ENCODE measurements at regions not wholly inside any gene's neighbourhood (a gene's known extent, or its start where the extent isn't known, plus 50 kb on each side); places are given as distances from the start of the nearest gene placed in this dataset.

DNA sequence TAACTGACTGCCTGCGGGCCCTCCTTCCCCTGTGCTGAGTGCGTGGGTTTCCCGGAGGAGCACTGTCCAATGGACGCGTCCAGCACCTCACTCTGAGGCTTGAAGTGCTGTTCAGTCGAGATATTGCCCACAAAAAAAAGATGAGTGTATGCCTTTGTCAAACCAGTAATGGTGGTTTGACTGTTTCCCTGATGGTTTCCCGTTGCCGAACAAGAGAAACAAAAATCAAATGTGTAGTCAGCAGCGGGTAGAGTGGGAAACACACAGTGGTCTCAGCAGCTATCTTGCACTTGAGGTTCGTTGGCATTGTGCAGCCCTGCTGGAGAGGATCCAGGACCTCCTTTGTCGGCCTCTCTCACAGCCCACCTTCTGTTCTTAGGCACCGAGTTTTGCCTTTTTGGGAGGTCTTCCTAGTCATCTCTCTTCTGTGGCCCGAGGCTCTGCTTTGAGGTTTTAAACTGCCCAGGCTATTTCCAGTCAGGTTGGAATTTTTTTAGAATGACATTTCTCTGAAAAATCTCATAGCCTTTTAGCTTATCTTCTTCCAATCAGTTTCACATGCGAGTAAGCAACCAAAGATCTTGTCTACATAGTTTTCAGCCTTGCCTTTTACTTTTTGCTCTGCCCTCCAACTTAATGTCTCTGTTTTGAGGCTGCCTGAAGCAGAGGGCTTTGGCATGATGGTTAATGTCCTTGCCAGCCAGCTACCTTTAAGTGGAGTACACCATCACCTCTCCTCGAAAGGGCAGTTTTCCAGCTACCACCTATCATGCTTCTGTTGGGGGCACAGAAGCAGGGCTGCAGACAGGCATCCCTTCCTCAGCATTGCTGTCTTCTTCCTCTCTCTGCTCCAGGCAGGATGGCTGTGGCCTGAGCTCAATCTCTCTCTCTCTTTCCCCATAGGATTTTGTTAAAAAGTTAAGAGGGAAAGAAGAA is 132.3 kb downstream of the URB2 start (continued):
- TF ChIP-seq, protein P1, sequence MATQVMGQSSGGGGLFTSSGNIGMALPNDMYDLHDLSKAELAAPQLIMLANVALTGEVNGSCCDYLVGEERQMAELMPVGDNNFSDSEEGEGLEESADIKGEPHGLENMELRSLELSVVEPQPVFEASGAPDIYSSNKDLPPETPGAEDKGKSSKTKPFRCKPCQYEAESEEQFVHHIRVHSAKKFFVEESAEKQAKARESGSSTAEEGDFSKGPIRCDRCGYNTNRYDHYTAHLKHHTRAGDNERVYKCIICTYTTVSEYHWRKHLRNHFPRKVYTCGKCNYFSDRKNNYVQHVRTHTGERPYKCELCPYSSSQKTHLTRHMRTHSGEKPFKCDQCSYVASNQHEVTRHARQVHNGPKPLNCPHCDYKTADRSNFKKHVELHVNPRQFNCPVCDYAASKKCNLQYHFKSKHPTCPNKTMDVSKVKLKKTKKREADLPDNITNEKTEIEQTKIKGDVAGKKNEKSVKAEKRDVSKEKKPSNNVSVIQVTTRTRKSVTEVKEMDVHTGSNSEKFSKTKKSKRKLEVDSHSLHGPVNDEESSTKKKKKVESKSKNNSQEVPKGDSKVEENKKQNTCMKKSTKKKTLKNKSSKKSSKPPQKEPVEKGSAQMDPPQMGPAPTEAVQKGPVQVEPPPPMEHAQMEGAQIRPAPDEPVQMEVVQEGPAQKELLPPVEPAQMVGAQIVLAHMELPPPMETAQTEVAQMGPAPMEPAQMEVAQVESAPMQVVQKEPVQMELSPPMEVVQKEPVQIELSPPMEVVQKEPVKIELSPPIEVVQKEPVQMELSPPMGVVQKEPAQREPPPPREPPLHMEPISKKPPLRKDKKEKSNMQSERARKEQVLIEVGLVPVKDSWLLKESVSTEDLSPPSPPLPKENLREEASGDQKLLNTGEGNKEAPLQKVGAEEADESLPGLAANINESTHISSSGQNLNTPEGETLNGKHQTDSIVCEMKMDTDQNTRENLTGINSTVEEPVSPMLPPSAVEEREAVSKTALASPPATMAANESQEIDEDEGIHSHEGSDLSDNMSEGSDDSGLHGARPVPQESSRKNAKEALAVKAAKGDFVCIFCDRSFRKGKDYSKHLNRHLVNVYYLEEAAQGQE (IDR thresholded peaks at IDR 0.05), result no peak
- no peak for TF ChIP-seq EGR1 (IDR thresholded peaks at IDR 0.05; ENCODE audit: low read depth in 2 of 2)
- TF ChIP-seq, protein P2, sequence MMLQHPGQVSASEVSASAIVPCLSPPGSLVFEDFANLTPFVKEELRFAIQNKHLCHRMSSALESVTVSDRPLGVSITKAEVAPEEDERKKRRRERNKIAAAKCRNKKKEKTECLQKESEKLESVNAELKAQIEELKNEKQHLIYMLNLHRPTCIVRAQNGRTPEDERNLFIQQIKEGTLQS (IDR thresholded peaks at IDR 0.05), result no peak
- TF ChIP-seq, protein P3, sequence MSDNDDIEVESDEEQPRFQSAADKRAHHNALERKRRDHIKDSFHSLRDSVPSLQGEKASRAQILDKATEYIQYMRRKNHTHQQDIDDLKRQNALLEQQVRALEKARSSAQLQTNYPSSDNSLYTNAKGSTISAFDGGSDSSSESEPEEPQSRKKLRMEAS (IDR thresholded peaks at IDR 0.05), result no peak
- TF ChIP-seq JUND (IDR thresholded peaks at IDR 0.05), result no peak
- no peak for TF ChIP-seq RXRA (IDR thresholded peaks at IDR 0.05)

DNA sequence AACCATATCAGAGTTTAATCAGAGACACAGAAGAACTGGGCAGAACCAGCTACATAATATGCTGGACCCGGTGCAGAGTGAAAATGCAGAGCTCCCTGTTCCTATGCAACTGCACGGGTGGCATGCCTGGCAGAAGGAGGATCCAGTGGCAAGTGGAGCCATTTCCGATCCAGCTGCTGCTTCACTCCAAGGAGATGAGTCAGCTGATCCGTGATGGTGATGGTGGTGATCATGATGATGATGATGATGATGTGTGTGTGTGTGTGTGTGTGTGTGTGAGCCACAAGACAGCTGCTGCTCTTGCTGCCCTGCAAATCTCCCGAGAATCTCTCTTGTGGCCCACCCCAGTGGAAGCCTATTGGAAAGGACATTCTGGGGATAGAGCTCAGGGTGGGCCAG is 133.0 kb downstream of the URB2 start:
- DNase-seq (ENCODE audit: low spot score), result no peak
- H3K27ac ChIP-seq (ENCODE audit: low read depth in 1 of 2, low read length in 2 of 2), result no peak overlapping the region
- no peaks in the 10 kb centered on the region for H3K4me1 ChIP-seq (ENCODE audit: control insufficient read depth in 4 of 4, insufficient read depth in 4 of 4, low read length in 3 of 4)
- TF ChIP-seq, protein P4, sequence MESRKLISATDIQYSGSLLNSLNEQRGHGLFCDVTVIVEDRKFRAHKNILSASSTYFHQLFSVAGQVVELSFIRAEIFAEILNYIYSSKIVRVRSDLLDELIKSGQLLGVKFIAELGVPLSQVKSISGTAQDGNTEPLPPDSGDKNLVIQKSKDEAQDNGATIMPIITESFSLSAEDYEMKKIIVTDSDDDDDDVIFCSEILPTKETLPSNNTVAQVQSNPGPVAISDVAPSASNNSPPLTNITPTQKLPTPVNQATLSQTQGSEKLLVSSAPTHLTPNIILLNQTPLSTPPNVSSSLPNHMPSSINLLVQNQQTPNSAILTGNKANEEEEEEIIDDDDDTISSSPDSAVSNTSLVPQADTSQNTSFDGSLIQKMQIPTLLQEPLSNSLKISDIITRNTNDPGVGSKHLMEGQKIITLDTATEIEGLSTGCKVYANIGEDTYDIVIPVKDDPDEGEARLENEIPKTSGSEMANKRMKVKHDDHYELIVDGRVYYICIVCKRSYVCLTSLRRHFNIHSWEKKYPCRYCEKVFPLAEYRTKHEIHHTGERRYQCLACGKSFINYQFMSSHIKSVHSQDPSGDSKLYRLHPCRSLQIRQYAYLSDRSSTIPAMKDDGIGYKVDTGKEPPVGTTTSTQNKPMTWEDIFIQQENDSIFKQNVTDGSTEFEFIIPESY (IDR thresholded peaks at IDR 0.05), result no peak
- no peak for TF ChIP-seq RXRA (IDR thresholded peaks at IDR 0.05)
- no peak for TF ChIP-seq SP1 (IDR thresholded peaks at IDR 0.05)
- no peak for TF ChIP-seq NR2F2 (IDR thresholded peaks at IDR 0.05)
- TF ChIP-seq, protein P2 (IDR thresholded peaks at IDR 0.05), result no peak
- no peak for TF ChIP-seq GABPA (IDR thresholded peaks at IDR 0.05 in 1 of 2, conservative IDR thresholded peaks at IDR 0.05 in 1 of 2)
- TF ChIP-seq RAD21 (IDR thresholded peaks at IDR 0.05), result no peak
- no peak for TF ChIP-seq FOXA2 (IDR thresholded peaks at IDR 0.05)
- no peak for TF ChIP-seq FOXA1 (IDR thresholded peaks at IDR 0.05)
- TF ChIP-seq, protein P3 (IDR thresholded peaks at IDR 0.05), result no peak
- TF ChIP-seq HNF4A (conservative IDR thresholded peaks at IDR 0.05), result no peak
- TF ChIP-seq JUND (IDR thresholded peaks at IDR 0.05), result no peak
- TF ChIP-seq EGR1 (IDR thresholded peaks at IDR 0.05; ENCODE audit: low read depth in 2 of 2), result no peak
- no peak for TF ChIP-seq TAF1 (conservative IDR thresholded peaks at IDR 0.05)
- TF ChIP-seq HNF4G (IDR thresholded peaks at IDR 0.05), result no peak
- no peaks in the 10 kb centered on the region for H3K36me3 ChIP-seq (ENCODE audit: control insufficient read depth in 4 of 4, insufficient read depth in 3 of 4, low read depth in 1 of 4, low read length in 3 of 4)
- peaks cover 0 to 2% (median 0%) of the 10 kb centered on the region in 4 donors for H3K9me3 ChIP-seq (ENCODE audit: control insufficient read depth in 4 of 4, low read length in 3 of 4)
- 91% methylated on average over 5 of the region's 5 CpGs for WGBS
- H3K9ac ChIP-seq (ENCODE audit: low read depth in 1 of 2, low read length in 2 of 2), result no peak overlapping the region
- H3K27me3 ChIP-seq (ENCODE audit: control insufficient read depth in 4 of 4, insufficient read depth in 4 of 4, low read length in 3 of 4), result peaks cover 0 to 3% (median 0%) of the 10 kb centered on the region in 4 donors
- no peak overlapping the region for H3K4me3 ChIP-seq (ENCODE audit: low read depth in 1 of 3, low read length in 3 of 3)

Data from liver (tissue), 7 donors.